Kidney capillary endothelial cell (primary cell): ENCODE measurements at regions not wholly inside any gene's neighbourhood (a gene's known extent, or its start where the extent isn't known, plus 50 kb on each side); places are given as distances from the start of the nearest gene placed in this dataset.
"Not testable (repeated sequence)": the region's sequence is repeated elsewhere in the genome, so short reads cannot be mapped to it uniquely, and the experiment has no call there.

ENCODE experiments used
- DNase-seq: peaks from one replicate; pipeline ENCODE4 v3.0.0-alpha.2; 2018; ENCODE audit warnings: low spot score

- no peak for DNase-seq
These were observed 151.1 kb downstream of the TFPI2 start for GRCh38 chr7:93739424-93739823.

DNA sequence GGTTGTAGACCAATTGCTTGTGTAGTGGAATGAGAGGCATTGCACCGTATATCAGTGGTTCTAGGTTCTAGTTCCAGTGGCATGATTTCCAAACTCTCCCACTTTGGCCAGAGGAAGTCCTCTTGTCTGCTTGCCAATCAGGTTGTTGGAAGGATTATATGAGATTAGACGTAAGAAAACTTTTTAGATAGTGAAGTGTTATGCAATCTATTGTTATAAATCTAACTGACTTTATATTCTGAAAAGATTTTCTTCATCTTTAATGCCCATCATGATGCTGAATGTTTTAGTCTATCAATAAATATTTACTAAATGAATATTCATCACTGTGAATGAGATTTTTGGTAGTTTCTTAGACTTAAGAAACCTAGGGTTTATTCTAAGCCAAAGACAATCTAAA lies 152.6 kb downstream of the TFPI2 start:
- DNase-seq = no peak

GRCh38 chr7:93736668-93737369 lies 153.7 kb downstream of the TFPI2 start:
- no peak for DNase-seq

DNA sequence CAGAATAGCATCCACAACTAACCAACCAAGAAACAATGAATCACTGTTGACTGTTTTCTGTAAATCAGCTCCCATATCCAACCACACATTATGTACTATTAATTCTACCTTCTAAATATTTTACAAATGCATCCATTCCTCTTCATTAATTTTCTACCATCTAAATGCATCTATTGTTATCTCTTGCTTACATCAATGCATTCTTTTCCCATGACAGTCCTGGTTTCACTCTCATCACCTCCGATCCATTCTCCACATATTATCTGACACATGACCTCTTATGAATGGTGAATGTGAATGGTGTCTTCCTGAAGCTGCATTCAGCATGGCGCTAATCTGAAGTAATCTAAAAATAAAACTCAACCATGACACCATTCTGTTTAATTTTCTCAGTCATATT lies 153.8 kb upstream of the CALCR start:
- no peak for DNase-seq

DNA sequence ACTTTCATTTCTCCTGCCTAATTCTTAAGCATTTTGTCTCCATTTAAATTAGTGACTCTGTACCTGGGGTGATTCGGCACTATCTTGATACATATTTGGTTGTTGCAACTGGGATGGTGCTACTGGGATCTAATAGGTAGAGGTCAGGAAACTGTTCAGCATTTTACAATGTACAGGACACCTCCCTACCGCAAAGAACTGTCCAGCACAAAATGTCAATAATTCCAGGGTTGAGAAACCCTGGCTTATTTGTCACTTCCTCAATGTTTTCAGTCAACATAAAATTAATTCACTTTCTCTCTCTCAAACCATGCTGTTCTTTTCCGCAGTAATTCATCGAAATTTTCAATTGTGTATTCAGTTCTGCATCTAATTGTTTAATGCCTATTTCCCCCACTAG lies 151.4 kb upstream of the CALCR start:
- DNase-seq = no peak

DNA sequence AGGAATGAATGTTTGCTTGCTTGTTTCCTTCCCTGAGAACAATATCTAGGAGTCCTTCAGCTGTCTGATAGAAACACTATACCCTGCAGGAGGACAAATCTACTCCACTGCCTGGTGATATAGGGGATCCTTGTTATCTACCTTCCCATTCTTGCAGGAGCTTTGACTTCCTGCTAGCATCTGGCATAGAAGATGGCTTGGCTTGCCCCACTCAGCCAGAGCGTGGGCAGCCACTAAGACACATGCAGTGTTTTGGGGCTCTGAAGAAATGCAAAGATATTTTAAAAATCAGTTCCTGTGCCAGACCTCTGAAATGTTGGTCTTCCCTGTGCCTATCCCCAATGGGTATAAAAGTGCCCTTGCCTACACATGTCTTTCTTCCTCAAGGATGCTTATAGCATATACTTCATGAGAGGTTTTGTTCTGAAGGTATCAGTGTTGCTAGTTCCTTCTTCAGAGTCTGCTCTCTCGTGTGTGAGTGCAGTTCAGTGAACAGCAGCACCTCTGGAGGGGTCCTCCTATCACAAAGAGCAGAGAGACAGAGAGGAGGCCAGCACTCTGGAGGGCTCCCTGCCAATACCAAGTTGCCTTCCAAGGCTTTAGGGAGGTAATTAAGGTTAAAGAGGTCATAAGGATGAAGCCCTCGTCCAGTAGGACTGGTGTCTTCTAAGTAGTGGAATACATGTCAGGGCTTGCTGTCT lies 149.1 kb upstream of the CALCR start:
- no peak for DNase-seq

GRCh38 chr7:93720106-93720505 lies 145.6 kb upstream of the CALCR start:
- DNase-seq = no peak

GRCh38 chr7:93719546-93719945 lies 145.0 kb upstream of the CALCR start:
- no peak for DNase-seq

DNA sequence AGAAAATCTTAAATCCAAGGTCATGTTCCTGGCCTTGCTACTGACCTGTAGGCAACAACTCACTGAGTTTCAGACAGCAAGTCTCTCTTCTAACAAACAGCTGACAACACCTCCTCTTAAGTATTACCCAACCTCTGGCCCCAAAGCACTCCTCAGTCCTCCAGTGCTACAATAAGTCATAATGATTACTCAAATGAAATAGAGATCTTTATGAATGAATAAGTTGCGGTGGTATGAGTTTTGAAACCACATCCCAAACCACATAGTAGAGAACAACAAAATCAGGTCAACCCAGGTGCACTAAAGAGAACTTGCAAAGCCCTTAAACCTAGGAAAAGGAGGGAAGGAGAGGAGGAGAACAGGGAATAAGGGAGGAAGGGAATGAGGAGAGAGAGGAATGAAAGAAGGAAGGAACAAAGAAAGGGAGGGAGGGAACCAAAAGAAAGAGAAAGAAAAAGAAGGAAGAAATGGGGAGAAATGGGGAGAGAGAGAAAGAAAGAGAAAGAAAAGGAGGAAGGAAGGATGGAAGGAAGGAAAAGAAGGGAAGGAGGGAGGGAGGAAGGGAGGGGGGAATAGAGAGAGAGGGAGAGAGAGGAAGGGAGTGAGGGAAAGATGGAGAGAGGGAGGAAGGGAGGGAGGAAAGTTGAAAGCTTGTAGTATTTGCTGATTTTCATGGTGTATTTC lies 142.8 kb upstream of the CALCR start:
- no peak for DNase-seq

DNA sequence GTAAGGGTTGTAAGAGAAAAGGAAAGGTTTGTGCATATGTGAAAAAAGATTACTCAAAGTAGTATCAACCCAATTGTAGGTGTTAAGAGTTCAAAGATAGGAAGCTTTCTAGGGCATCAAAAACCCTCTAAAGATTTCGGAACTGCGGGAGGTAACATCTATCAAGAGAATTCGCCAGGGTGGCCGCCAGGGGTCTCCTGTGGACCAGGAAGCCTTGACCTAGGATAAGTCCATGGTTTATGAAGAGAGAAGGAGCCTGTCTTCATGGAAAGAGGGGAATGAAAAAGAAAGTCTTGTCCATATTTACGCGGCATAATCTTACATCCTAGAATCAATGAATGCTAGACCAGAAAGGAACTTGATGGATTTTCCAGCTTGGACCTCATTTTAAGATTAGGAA lies 140.7 kb upstream of the CALCR start:
- no peak for DNase-seq

DNA sequence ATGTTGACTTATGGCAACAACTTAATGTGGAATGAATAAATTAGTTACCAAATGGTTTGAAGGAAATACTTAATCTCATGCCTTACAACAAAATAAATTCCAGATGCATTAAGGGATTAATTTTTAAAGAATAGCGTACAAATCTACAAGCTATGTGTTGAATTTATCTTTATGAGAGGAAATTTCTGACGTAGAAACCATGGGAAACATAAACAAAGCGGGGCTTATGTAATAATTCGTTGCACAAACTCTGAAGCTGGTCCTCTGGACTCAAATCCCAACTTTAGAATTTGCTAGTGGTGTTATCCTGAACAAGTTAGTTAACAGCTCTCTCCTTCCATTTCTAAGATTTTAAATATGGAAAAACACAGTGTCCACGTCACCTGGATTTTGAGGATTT lies 137.4 kb upstream of the CALCR start:
- DNase-seq = no peak

DNA sequence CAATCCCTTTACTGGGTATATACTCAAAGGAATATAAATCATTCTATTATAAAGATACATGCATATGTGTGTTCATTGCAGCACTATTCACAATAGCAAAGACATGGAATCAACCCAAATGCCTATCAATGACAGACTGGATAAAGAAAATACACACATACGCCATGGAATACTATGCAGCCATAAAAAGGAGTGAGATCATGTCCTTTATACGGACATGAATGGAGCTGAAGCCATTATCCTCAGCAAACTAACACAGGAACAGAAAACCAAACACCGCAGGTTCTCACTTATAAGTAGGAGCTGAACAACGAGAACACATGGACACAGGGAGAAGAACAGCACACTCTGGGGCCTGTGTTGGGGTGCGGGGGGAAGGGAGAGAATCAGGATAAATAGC lies 133.7 kb upstream of the CALCR start:
- not testable (repeated sequence) for DNase-seq

GRCh38 chr7:93707249-93707648 lies 132.7 kb upstream of the CALCR start:
- no peak for DNase-seq

DNA sequence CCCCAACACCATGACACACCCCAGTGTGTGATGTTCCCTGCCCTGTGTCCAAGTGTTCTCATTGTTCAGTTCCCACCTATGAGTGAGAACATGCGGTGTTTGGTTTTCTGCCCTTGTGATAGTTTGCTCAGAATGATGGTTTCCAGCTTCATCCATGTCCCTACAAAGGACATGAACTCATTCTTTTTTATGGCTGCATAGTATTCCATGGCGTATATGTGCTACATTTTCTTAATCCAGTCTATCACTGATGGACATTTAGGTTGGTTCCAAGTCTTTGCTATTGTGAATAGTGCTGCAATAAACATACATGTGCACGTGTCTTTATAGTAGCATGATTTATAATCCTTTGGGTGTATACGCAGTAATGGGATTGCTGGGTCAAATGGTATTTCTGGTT lies 131.6 kb upstream of the CALCR start:
- not testable (repeated sequence) for DNase-seq

GRCh38 chr7:93704217-93704616 lies 129.7 kb upstream of the CALCR start:
- no peak for DNase-seq

DNA sequence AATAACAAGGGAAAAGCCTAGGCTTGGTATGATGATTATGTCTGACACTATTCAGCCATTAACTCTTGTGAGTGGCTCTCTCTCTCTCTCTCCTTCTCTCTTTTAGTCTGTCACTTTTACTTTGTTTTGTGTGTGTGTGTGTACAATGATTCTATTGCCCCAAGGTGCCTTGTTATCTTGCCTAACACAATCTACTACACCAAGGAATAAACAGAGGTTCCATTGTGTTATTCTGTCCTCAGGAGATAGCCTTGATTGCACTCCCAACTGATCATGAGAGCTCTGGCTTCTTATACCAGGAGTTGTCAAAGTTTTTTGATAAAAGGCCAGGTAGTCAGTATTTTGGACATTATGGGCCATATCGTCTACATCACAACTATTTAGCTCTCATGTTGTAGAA lies 123.4 kb upstream of the CALCR start:
- DNase-seq = no peak

DNA sequence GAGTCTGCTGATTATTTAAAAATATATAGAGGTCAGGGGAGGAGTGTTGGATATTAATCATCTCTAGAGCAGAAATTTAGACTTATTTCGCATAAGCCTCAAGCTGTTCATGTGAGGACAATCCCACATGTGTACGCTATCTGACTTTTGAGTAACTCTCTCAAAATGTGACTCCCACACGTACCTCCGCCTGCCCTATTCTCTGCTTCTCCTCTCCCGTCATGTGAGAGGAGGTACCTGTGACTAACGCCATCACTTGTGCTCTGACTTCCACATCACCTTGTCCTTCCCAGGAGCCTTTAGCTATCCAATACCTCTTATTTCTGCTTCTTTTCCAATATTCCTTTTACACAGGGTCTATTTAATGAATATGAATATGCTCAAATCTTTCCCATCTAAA lies 119.3 kb upstream of the CALCR start:
- DNase-seq = no peak

DNA sequence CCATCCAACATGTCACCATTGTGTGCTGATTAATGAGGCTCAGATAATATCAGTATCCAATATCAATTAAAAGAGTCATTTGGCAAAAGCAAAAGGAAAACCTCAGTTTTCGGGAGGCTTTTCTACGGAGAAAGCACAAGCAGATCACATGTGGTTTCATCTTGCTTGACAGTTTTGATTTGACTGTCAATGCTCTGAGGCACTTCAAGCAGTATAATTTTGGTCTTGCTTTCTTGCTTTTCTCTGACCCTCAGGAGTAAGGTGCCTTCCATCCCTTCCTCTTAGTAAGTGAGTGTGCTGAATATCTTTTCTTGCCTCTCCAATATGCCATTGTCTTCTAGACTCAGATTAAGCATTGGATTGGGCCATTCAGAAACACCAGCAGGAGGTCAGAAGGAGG lies 115.5 kb upstream of the CALCR start:
- no peak for DNase-seq

- DNase-seq = no peak
These were observed 103.7 kb upstream of the CALCR start for GRCh38 chr7:93678185-93678584.

GRCh38 chr7:93663561-93664299 lies 89.2 kb upstream of the CALCR start:
- DNase-seq = no peak

DNA sequence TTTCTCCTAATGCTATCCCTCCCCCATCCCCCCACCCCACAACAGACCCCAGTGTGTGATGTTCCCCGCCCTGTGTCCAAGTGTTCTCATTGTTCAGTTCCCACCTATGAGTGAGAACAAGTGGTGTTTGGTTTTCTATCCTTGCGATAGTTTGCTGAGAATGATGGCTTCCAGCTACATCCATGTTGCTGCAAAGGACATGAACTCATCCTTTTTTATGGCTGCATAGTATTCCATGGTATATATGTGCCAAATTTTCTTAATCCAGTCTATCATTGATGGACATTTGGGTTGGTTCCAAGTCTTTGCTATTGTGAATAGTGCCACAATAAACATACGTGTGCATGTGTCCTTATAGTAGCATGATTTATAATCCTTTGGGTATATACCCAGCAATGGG lies 83.6 kb upstream of the CALCR start:
- not testable (repeated sequence) for DNase-seq

- no peak for DNase-seq
These were observed 77.2 kb upstream of the CALCR start for GRCh38 chr7:93651603-93652159.
